RWPE1 (cell line): ENCODE measurements at regions not wholly inside any gene's neighbourhood (a gene's known extent, or its start where the extent isn't known, plus 50 kb on each side); places are given as distances from the start of the nearest gene placed in this dataset.

ENCODE experiments used
- CTCF ChIA-PET: fragments of 350-600 bp; sonication (Branson Sonifier 250); formaldehyde crosslinking; extraction: SDS; loops from one replicate; lab custom pipeline; 2021; lab: Yijun Ruan, JAX
- POLR2A ChIA-PET: fragments of 400-600 bp; formaldehyde crosslinking; extraction: SDS; loops from one replicate; lab custom pipeline; 2020; ENCODE audit warnings: antibody characterized with exemption; ENCODE audit not compliant: low non-redundant PET; lab: Yijun Ruan, JAX
- DNase-seq: peaks from one replicate; pipeline ENCODE4 v3.0.0; 2012; ENCODE audit warnings: low spot score
- H3K27ac ChIP-seq: fragments of 450-650 bp; 2 replicates; pipeline ENCODE4 v1.5.1; 2017
- CTCF ChIP-seq: fragments of 450-650 bp; conservative IDR thresholded peaks from 2 replicates; pipeline ENCODE4 v1.5.1; 2017; ENCODE audit warnings: low read depth, mild to moderate bottlenecking

- no peak for DNase-seq
- no peak overlapping the region for H3K27ac ChIP-seq
- no peak for TF ChIP-seq CTCF
- POLR2A ChIA-PET: no interaction called here
- CTCF ChIA-PET: no interaction called here
These were observed 798.9 kb upstream of the CA10 start for GRCh38 chr17:52957411-52957810.

- no peak overlapping the region for H3K27ac ChIP-seq
- ChIA-PET POLR2A (no interaction called here), CTCF (no interaction called here)
- TF ChIP-seq CTCF: no peak
- DNase-seq: no peak
These were observed 788.9 kb upstream of the CA10 start for GRCh38 chr17:52947418-52947817.

- POLR2A ChIA-PET: no interaction called here
- DNase-seq: no peak
- CTCF ChIA-PET: interaction anchor here (0.8 kb wide), 1 partner anchor 229 kb away, joined by 3 read pairs; no protein-coding TSS in a partner anchor
- no peak overlapping the region for H3K27ac ChIP-seq
- no peak for TF ChIP-seq CTCF
These were observed 780.2 kb upstream of the CA10 start for GRCh38 chr17:52938623-52939230.

GRCh38 chr17:52930581-52930980, 772.1 kb upstream of the CA10 start:
- no peak overlapping the region for H3K27ac ChIP-seq
- POLR2A ChIA-PET: no interaction called here
- CTCF ChIA-PET: no interaction called here
- no peak for DNase-seq
- no peak for TF ChIP-seq CTCF

GRCh38 chr17:52930145-52930544, 771.6 kb upstream of the CA10 start:
- CTCF ChIA-PET: no interaction called here
- DNase-seq: no peak
- no peak overlapping the region for H3K27ac ChIP-seq
- TF ChIP-seq CTCF: no peak
- POLR2A ChIA-PET: no interaction called here

GRCh38 chr17:52923658-52924057, 765.1 kb upstream of the CA10 start:
- no peak for DNase-seq
- ChIA-PET POLR2A (no interaction called here), CTCF (interaction anchor here (0.6 kb wide), 1 partner anchor 11 kb away, joined by 3 read pairs; no protein-coding TSS in a partner anchor)
- TF ChIP-seq CTCF: no peak
- H3K27ac ChIP-seq: no peak overlapping the region
